ENCODE measurements at regions not wholly inside any gene's neighbourhood (a gene's known extent, or its start where the extent isn't known, plus 50 kb on each side); places are given as distances from the start of the nearest gene placed in this dataset.

- Histone ChIP-seq H3K4me2 (ENCODE audit: insufficient read depth, low read length) (no peak overlapping the region), H3K9me3 (replicated peaks; ENCODE audit: control insufficient read depth, insufficient read depth, low read depth, low read length) (no peaks in the 10 kb centered on the region), H3K79me2 (ENCODE audit: control insufficient read depth, insufficient read depth, low read length) (no peaks in the 10 kb centered on the region), H3K27me3 (ENCODE audit: control insufficient read depth in 2 of 2, insufficient read depth in 2 of 2, low read length in 2 of 2) (no peaks in the 10 kb centered on the region), H3K9me1 (ENCODE audit: control insufficient read depth, insufficient read depth, low read length) (no peaks in the 10 kb centered on the region), H3K4me1 (replicated peaks in 1 of 2; ENCODE audit: control insufficient read depth in 2 of 2, insufficient read depth in 2 of 2, low read length in 2 of 2) (no peaks in the 10 kb centered on the region), H3K36me3 (ENCODE audit: control insufficient read depth, insufficient read depth, low read length) (no peaks in the 10 kb centered on the region), H3K27ac (ENCODE audit: extremely low read depth, low read depth, low read length) (no peak overlapping the region), H2AFZ (ENCODE audit: low read depth, low read length) (no peak overlapping the region), H4K20me1 (replicated peaks; ENCODE audit: control insufficient read depth, insufficient read depth, low read length) (no peaks in the 10 kb centered on the region), H3K4me3 (no peak overlapping the region), H3K9ac (ENCODE audit: insufficient read depth in 1 of 2, low read depth in 2 of 2, low read length in 2 of 2) (no peak overlapping the region)
- intact Hi-C loops (cut with micrococcal nuclease) (no loop called here), in situ Hi-C loops (cut with MboI) (no loop called here)
- TF ChIP-seq RBM14 (IDR thresholded peaks at IDR 0.05; ENCODE audit: borderline replicate concordance, insufficient read depth, low read depth, low read length) (no peak), ZSCAN32 (CRISPR knock-in tag; IDR thresholded peaks at IDR 0.05) (no peak), ZNF23 (CRISPR knock-in tag; IDR thresholded peaks at IDR 0.05) (no peak), ZBTB34 (CRISPR knock-in tag; IDR thresholded peaks at IDR 0.05) (no peak), TEAD4 (IDR thresholded peaks at IDR 0.05; ENCODE audit: low read length) (no peak), TEAD4 (CRISPR knock-in tag; IDR thresholded peaks at IDR 0.05; ENCODE audit: borderline replicate concordance) (no peak), RBM34 (IDR thresholded peaks at IDR 0.05; ENCODE audit: borderline replicate concordance, insufficient read depth, low read length) (no peak), NELFE (IDR thresholded peaks at IDR 0.05; ENCODE audit: insufficient read depth, insufficient read length) (no peak), ZNF76 (CRISPR knock-in tag; IDR thresholded peaks at IDR 0.05; ENCODE audit: borderline replicate concordance) (no peak), ADNP (tag; IDR thresholded peaks at IDR 0.05) (no peak), CEBPB (tag; IDR thresholded peaks at IDR 0.05) (no peak)
- TF ChIP-seq, protein P1, sequence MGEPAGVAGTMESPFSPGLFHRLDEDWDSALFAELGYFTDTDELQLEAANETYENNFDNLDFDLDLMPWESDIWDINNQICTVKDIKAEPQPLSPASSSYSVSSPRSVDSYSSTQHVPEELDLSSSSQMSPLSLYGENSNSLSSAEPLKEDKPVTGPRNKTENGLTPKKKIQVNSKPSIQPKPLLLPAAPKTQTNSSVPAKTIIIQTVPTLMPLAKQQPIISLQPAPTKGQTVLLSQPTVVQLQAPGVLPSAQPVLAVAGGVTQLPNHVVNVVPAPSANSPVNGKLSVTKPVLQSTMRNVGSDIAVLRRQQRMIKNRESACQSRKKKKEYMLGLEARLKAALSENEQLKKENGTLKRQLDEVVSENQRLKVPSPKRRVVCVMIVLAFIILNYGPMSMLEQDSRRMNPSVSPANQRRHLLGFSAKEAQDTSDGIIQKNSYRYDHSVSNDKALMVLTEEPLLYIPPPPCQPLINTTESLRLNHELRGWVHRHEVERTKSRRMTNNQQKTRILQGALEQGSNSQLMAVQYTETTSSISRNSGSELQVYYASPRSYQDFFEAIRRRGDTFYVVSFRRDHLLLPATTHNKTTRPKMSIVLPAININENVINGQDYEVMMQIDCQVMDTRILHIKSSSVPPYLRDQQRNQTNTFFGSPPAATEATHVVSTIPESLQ (CRISPR knock-in tag; IDR thresholded peaks at IDR 0.05) = no peak
- WGBS (ENCODE audit: insufficient coverage, low coverage, missing lambda C conversion rate) = 0% methylated on average over 1 of the region's 1 CpG
- ChIA-PET CTCF (ENCODE audit: low intra/inter-chr PET ratio) (no interaction called here), POLR2A (no interaction called here)
- BruUV-seq (replicated peaks) = no TSS peak
- no peak for DNase-seq (ENCODE audit: extremely low read depth in 1 of 4, low spot score in 3 of 4)
- no peak for FAIRE-seq
- no peak for ATAC-seq
Measured at GRCh38 chr14:29282169-29282568, 515.6 kb downstream of the FOXG1 start.
